ENCODE measurements at regions not wholly inside any gene's neighbourhood (a gene's known extent, or its start where the extent isn't known, plus 50 kb on each side); places are given as distances from the start of the nearest gene placed in this dataset.

- no peaks in the 10 kb centered on the region for H3K27me3 ChIP-seq (ENCODE audit: insufficient read depth, low read depth)
- H3K9me2 ChIP-seq (ENCODE audit: insufficient read depth), result no peaks in the 10 kb centered on the region
- no peak for TF ChIP-seq EZH2 (IDR thresholded peaks at IDR 0.05; ENCODE audit: low read depth)
- TF ChIP-seq, protein P1, sequence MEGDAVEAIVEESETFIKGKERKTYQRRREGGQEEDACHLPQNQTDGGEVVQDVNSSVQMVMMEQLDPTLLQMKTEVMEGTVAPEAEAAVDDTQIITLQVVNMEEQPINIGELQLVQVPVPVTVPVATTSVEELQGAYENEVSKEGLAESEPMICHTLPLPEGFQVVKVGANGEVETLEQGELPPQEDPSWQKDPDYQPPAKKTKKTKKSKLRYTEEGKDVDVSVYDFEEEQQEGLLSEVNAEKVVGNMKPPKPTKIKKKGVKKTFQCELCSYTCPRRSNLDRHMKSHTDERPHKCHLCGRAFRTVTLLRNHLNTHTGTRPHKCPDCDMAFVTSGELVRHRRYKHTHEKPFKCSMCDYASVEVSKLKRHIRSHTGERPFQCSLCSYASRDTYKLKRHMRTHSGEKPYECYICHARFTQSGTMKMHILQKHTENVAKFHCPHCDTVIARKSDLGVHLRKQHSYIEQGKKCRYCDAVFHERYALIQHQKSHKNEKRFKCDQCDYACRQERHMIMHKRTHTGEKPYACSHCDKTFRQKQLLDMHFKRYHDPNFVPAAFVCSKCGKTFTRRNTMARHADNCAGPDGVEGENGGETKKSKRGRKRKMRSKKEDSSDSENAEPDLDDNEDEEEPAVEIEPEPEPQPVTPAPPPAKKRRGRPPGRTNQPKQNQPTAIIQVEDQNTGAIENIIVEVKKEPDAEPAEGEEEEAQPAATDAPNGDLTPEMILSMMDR (conservative IDR thresholded peaks at IDR 0.05), result no peak
- BruUV-seq (replicated peaks), result no TSS peak
- no peak overlapping the region for H3K4me3 ChIP-seq
- H3F3A ChIP-seq (ENCODE audit: insufficient read depth, low read depth), result no peaks in the 10 kb centered on the region
- intact Hi-C loops (cut with micrococcal nuclease; ENCODE audit: unreplicated experiment), result no loop called here
- no peak for DNase-seq
- no peaks in the 10 kb centered on the region for H3K9me3 ChIP-seq (ENCODE audit: insufficient read depth, low read depth)
- POLR2A ChIA-PET (ENCODE audit: unreplicated experiment), result no interaction called here
- no peaks in the 10 kb centered on the region for H4K20me1 ChIP-seq (ENCODE audit: insufficient read depth)
- H3K79me2 ChIP-seq (ENCODE audit: low read depth), result no peaks in the 10 kb centered on the region
- no peaks in the 10 kb centered on the region for H3K36me3 ChIP-seq (ENCODE audit: low read depth)
- no peaks in the 10 kb centered on the region for H3K4me1 ChIP-seq (replicated peaks; ENCODE audit: insufficient read depth)
- CTCF ChIA-PET, result no interaction called here
- H3K4me2 ChIP-seq, result no peak overlapping the region
- H2AFZ ChIP-seq, result no peak overlapping the region
- no peak overlapping the region for H3K27ac ChIP-seq
Observed at GRCh38 chr9:10910779-10911178, 298.0 kb upstream of the PTPRD start.

- CTCF ChIA-PET, result no interaction called here
- Histone ChIP-seq H3K4me1 (replicated peaks; ENCODE audit: insufficient read depth) (no peaks in the 10 kb centered on the region), H3K9me2 (ENCODE audit: insufficient read depth) (no peaks in the 10 kb centered on the region), H3K9me3 (ENCODE audit: insufficient read depth, low read depth) (no peaks in the 10 kb centered on the region), H3K36me3 (ENCODE audit: low read depth) (no peaks in the 10 kb centered on the region), H3K4me2 (no peak overlapping the region), H3F3A (ENCODE audit: insufficient read depth, low read depth) (no peaks in the 10 kb centered on the region), H3K27ac (no peak overlapping the region), H4K20me1 (ENCODE audit: insufficient read depth) (no peaks in the 10 kb centered on the region), H2AFZ (no peak overlapping the region), H3K4me3 (no peak overlapping the region), H3K27me3 (ENCODE audit: insufficient read depth, low read depth) (no peaks in the 10 kb centered on the region), H3K79me2 (ENCODE audit: low read depth) (no peaks in the 10 kb centered on the region)
- POLR2A ChIA-PET (ENCODE audit: unreplicated experiment), result no interaction called here
- TF ChIP-seq EZH2 (IDR thresholded peaks at IDR 0.05; ENCODE audit: low read depth), result no peak
- TF ChIP-seq, protein P1 (conservative IDR thresholded peaks at IDR 0.05), result no peak
- intact Hi-C loops (cut with micrococcal nuclease; ENCODE audit: unreplicated experiment), result no loop called here
- no TSS peak for BruUV-seq (replicated peaks)
- no peak for DNase-seq
Observed at GRCh38 chr9:10911373-10911772, 298.6 kb upstream of the PTPRD start.

- Histone ChIP-seq H3K36me3 (ENCODE audit: low read depth) (no peaks in the 10 kb centered on the region), H3K4me1 (replicated peaks; ENCODE audit: insufficient read depth) (no peaks in the 10 kb centered on the region), H3K4me3 (no peak overlapping the region), H3K4me2 (no peak overlapping the region), H4K20me1 (ENCODE audit: insufficient read depth) (no peaks in the 10 kb centered on the region), H3K27me3 (ENCODE audit: insufficient read depth, low read depth) (no peaks in the 10 kb centered on the region), H2AFZ (no peak overlapping the region), H3K79me2 (ENCODE audit: low read depth) (no peaks in the 10 kb centered on the region), H3K9me2 (ENCODE audit: insufficient read depth) (no peaks in the 10 kb centered on the region), H3F3A (ENCODE audit: insufficient read depth, low read depth) (no peaks in the 10 kb centered on the region), H3K9me3 (ENCODE audit: insufficient read depth, low read depth) (no peaks in the 10 kb centered on the region), H3K27ac (no peak overlapping the region)
- TF ChIP-seq, protein P1 (conservative IDR thresholded peaks at IDR 0.05), result no peak
- TF ChIP-seq EZH2 (IDR thresholded peaks at IDR 0.05; ENCODE audit: low read depth), result no peak
- no TSS peak for BruUV-seq (replicated peaks)
- DNase-seq, result no peak
- POLR2A ChIA-PET (ENCODE audit: unreplicated experiment), result no interaction called here
- intact Hi-C loops (cut with micrococcal nuclease; ENCODE audit: unreplicated experiment), result no loop called here
- CTCF ChIA-PET, result no interaction called here
Observed at GRCh38 chr9:10917001-10917400, 304.2 kb upstream of the PTPRD start.

Measured in PC-9 (cell line).